ENCODE measurements at regions not wholly inside any gene's neighbourhood (a gene's known extent, or its start where the extent isn't known, plus 50 kb on each side); places are given as distances from the start of the nearest gene placed in this dataset.

DNA sequence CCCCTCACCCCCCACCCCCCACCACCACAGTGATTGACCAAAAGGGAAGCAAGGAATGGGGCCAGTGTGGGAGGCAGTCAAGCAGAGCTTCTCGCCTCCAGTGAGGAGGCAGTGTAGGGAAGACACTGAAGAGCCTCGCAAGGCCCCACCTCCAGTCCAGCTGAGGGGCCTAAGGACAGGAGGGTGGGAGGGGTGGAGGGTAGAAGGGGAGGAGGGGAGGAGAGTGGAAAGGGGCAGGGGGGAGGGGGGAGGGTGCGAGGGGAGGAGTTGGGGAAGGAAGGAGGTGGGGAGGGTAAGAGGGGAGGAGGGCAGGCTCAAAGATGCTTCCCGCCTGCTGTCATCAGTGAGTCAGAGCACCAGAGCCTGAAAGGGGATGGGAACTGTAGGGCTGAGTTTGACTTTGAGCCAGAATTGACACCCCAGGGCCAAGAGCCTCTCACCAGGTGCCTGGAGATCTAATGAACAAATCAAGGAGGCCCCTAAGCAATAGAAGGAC lies 786.2 kb downstream of the UQCRFS1 start:
- ChIA-PET CTCF (no interaction called here), POLR2A (no interaction called here)
- no peak overlapping the region for H3K4me3 Mint-ChIP-seq
- H3K4me1 Mint-ChIP-seq: no peaks in the 10 kb centered on the region
- Histone ChIP-seq H3K27ac (ENCODE audit: low read depth, low read length) (no peak overlapping the region), H3K9me3 (ENCODE audit: low read length) (no peaks in the 10 kb centered on the region), H3K36me3 (ENCODE audit: insufficient read depth, low read length) (no peaks in the 10 kb centered on the region), H3K4me1 (ENCODE audit: insufficient read depth, low read length) (no peaks in the 10 kb centered on the region), H3K4me3 (ENCODE audit: low read length) (no peak overlapping the region), H3K27me3 (ENCODE audit: insufficient read depth, low read length, poor library complexity, severe bottlenecking) (no peaks in the 10 kb centered on the region)
- H3K9me3 Mint-ChIP-seq: peaks cover 0 to 13% (median 0%) of the 10 kb centered on the region in 5 donors
- peaks cover 0 to 10% of the 10 kb centered on the region in 2 donors for H3K27me3 Mint-ChIP-seq
- DNase-seq: no peak
- H3K27ac Mint-ChIP-seq: no peak overlapping the region
- peaks cover 0 to under 1% (median 0%) of the 10 kb centered on the region in 3 donors for H3K36me3 Mint-ChIP-seq

DNA sequence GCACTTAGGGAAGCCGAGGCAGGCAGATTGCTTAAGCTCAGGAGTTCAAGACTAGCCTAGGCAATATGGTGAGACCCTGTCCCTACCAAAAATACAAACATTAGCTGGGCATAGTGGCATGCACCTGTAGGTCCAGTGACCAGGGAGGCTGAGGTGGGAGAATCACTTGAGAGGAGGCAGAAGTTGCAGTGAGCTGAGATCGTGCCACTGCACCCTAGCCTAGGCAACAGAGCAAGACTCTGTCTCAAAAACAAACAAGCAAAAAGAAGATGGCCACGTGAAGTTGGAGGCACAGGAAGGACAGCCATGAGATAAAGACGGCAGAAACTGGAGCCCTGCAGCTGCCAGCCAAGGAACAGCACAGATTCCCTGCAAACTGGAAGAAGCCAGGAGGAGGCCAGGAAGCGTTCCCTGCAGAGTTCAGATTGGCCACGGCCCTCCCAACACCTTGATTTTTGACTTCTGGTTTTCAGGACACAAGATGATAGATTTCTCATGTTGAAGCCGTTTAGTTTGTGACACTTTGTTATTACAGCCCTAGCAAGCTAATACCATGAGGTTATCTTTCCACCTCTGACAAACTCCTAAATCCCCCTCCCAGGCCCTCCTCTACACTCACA lies 786.7 kb downstream of the UQCRFS1 start:
- Mint-ChIP-seq H3K27ac (no peak overlapping the region), H3K4me3 (no peak overlapping the region), H3K4me1 (no peaks in the 10 kb centered on the region), H3K9me3 (peaks cover 0 to 18% (median 0%) of the 10 kb centered on the region in 5 donors), H3K27me3 (peaks cover 0 to 9% of the 10 kb centered on the region in 2 donors), H3K36me3 (peaks cover 0 to 2% (median 0%) of the 10 kb centered on the region in 3 donors)
- Histone ChIP-seq H3K27ac (ENCODE audit: low read depth, low read length) (no peak overlapping the region), H3K27me3 (ENCODE audit: insufficient read depth, low read length, poor library complexity, severe bottlenecking) (no peaks in the 10 kb centered on the region), H3K4me1 (ENCODE audit: insufficient read depth, low read length) (no peaks in the 10 kb centered on the region), H3K4me3 (ENCODE audit: low read length) (no peak overlapping the region), H3K9me3 (ENCODE audit: low read length) (no peaks in the 10 kb centered on the region), H3K36me3 (ENCODE audit: insufficient read depth, low read length) (no peaks in the 10 kb centered on the region)
- ChIA-PET POLR2A (no interaction called here), CTCF (no interaction called here)
- DNase-seq: no peak

DNA sequence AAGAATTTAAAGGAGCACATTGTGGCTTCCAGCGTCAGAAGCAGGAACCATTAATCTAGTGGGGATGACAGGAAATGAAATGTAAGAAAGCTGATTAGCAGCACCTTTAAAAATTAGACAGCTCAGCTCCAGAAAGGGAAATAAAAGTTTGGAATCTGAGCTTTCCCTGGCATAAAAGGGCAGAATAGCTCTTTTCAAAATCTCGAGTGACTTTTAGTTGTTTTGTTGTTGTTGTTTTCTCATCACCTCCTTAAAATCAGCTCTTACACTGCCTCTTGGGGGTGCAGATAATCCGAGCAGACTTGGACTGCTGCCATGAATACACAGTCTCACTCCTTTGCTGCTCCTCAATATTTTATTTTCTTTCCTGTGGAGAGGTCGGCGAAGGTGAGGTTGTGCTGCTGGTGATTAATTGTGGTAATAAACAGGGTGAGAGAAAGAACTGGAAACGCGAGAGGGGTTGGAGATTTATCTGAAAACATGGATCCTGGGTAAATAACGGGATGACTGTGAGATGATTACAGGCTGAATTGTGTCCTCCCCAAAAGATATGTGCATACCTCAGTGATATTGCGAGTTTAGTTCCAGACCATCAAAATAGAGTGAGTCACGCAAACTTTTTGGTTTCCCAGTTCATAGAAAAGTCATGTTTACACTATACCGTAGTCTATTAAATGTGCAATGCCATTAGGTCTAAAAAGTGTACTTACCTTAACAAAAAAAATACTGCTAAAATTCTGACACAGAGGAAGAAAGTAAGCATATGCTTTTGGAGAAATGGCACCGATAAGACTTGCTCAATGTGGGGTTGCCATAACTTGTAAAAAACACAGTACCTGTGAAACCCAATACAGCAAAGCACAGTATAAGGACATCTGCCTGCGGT lies 787.7 kb downstream of the UQCRFS1 start:
- ChIA-PET POLR2A (no interaction called here), CTCF (no interaction called here)
- peaks cover 0 to 9% of the 10 kb centered on the region in 2 donors for H3K27me3 Mint-ChIP-seq
- no peaks in the 10 kb centered on the region for H3K4me1 ChIP-seq (ENCODE audit: insufficient read depth, low read length)
- no peaks in the 10 kb centered on the region for H3K27me3 ChIP-seq (ENCODE audit: insufficient read depth, low read length, poor library complexity, severe bottlenecking)
- H3K9me3 ChIP-seq (ENCODE audit: low read length): no peaks in the 10 kb centered on the region
- H3K9me3 Mint-ChIP-seq: peaks cover 0 to 20% (median 0%) of the 10 kb centered on the region in 5 donors
- no peaks in the 10 kb centered on the region for H3K4me1 Mint-ChIP-seq
- H3K36me3 Mint-ChIP-seq: peaks cover 0 to 2% (median 0%) of the 10 kb centered on the region in 3 donors
- H3K36me3 ChIP-seq (ENCODE audit: insufficient read depth, low read length): no peaks in the 10 kb centered on the region
- no peak overlapping the region for H3K27ac Mint-ChIP-seq
- H3K4me3 ChIP-seq (ENCODE audit: low read length): no peak overlapping the region
- no peak overlapping the region for H3K4me3 Mint-ChIP-seq
- DNase-seq: no peak
- H3K27ac ChIP-seq (ENCODE audit: low read depth, low read length): no peak overlapping the region

DNA sequence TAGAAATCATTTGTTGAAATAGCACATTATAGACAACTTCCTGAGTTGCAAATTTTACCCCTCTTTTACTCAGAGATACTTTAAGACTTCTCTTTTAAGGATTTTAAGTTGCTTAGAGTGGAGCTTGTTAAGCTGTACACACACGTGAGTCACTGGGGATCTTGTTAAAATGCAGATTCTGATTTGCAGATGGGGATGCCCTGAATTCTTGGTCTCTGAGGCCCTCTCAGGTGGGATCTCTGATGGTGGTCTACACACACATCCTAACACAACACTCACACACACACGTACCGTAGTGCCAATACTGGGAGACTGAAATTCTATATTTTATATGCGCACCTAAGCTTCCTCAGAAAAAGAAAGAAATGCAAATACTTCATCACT lies 788.3 kb downstream of the UQCRFS1 start:
- no peak overlapping the region for H3K4me3 Mint-ChIP-seq
- ChIA-PET POLR2A (no interaction called here), CTCF (no interaction called here)

DNA sequence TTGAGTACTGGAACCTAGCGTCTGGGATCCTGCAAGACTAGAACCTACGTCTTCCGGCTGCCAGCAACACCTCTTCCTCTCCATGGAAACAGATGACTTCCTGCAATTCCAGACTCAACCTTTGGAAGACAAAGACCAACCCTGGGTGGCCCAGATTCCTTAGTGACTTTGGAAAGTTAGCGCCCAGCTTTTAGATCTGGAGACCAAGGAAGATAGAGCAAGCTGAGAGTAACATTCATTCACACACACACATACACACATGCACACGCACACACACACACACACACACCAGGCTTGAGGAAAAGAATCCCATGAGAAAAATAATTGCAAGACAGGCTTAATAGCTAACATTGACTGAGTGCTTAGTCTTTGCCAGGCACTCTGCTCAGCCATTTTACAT lies 788.9 kb downstream of the UQCRFS1 start:
- H3K4me3 Mint-ChIP-seq: no peak overlapping the region
- Histone ChIP-seq H3K27me3 (ENCODE audit: insufficient read depth, low read length, poor library complexity, severe bottlenecking) (no peaks in the 10 kb centered on the region), H3K36me3 (ENCODE audit: insufficient read depth, low read length) (no peaks in the 10 kb centered on the region), H3K9me3 (ENCODE audit: low read length) (no peaks in the 10 kb centered on the region), H3K27ac (ENCODE audit: low read depth, low read length) (no peak overlapping the region), H3K4me1 (ENCODE audit: insufficient read depth, low read length) (no peaks in the 10 kb centered on the region), H3K4me3 (ENCODE audit: low read length) (no peak overlapping the region)
- peaks cover 0 to 6% of the 10 kb centered on the region in 2 donors for H3K27me3 Mint-ChIP-seq
- POLR2A ChIA-PET: no interaction called here
- no peak for DNase-seq
- H3K9me3 Mint-ChIP-seq: peaks cover 0 to 17% (median 0%) of the 10 kb centered on the region in 5 donors
- CTCF ChIA-PET: no interaction called here
- no peaks in the 10 kb centered on the region for H3K4me1 Mint-ChIP-seq
- peaks cover 0 to 2% (median 0%) of the 10 kb centered on the region in 3 donors for H3K36me3 Mint-ChIP-seq
- no peak overlapping the region for H3K27ac Mint-ChIP-seq

More for the DNA sequence above, 788.3 kb downstream of the UQCRFS1 start:
- no peak for DNase-seq
- H3K27ac Mint-ChIP-seq: no peak overlapping the region
- Histone ChIP-seq H3K9me3 (ENCODE audit: low read length) (no peaks in the 10 kb centered on the region), H3K27me3 (ENCODE audit: insufficient read depth, low read length, poor library complexity, severe bottlenecking) (no peaks in the 10 kb centered on the region), H3K4me1 (ENCODE audit: insufficient read depth, low read length) (no peaks in the 10 kb centered on the region), H3K4me3 (ENCODE audit: low read length) (no peak overlapping the region), H3K27ac (ENCODE audit: low read depth, low read length) (no peak overlapping the region), H3K36me3 (ENCODE audit: insufficient read depth, low read length) (no peaks in the 10 kb centered on the region)
- H3K4me1 Mint-ChIP-seq: no peaks in the 10 kb centered on the region
- peaks cover 0 to 6% of the 10 kb centered on the region in 2 donors for H3K27me3 Mint-ChIP-seq
- peaks cover 0 to 17% (median 0%) of the 10 kb centered on the region in 5 donors for H3K9me3 Mint-ChIP-seq
- peaks cover 0 to 2% (median 0%) of the 10 kb centered on the region in 3 donors for H3K36me3 Mint-ChIP-seq

DNA sequence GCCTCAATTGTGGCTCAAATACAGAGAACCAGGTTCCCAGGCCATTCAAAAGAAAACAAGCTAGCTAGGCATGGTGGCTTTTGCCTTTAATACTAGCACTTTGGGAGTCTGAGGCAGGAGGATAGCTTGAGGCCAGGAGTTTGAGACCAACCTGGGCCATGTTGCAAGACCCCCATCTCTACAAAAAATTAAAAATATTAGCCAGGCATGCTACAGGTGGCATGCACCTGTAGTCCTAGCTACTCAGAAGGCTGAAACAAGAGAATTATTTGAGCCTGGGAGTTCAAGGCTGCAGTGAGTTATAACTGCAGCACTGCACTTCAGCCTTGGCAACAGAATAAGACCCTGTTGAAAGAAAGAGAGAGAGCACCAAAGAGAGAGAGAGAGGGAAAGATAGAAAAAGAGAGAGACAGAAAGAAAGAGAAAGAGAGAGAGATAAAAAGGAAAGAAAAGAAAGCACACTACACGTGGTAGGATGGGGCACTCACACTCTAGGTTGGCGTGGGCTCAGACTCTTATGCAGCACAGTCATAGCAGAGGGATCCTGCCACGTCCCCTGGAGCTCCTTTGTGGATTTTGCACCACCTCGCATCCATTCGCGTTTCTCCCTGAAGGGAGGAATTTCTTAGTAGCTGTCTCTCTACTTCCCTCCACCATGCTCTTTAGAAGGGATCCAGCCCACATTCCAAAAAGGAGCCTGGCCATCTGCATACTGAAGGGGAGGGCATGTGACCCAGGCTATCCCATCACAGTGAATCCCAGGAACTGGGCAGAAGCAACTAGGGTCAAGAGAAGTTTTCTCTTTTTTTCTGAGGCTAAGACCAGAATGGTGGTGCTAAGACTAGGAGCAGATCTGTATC lies 789.9 kb downstream of the UQCRFS1 start:
- H3K27me3 Mint-ChIP-seq: peaks cover 0 to 8% of the 10 kb centered on the region in 2 donors
- POLR2A ChIA-PET: no interaction called here
- Histone ChIP-seq H3K9me3 (ENCODE audit: low read length) (no peaks in the 10 kb centered on the region), H3K4me3 (ENCODE audit: low read length) (no peak overlapping the region), H3K27ac (ENCODE audit: low read depth, low read length) (no peak overlapping the region), H3K36me3 (ENCODE audit: insufficient read depth, low read length) (no peaks in the 10 kb centered on the region), H3K27me3 (ENCODE audit: insufficient read depth, low read length, poor library complexity, severe bottlenecking) (no peaks in the 10 kb centered on the region), H3K4me1 (ENCODE audit: insufficient read depth, low read length) (no peaks in the 10 kb centered on the region)
- DNase-seq: no peak
- no peaks in the 10 kb centered on the region for H3K4me1 Mint-ChIP-seq
- CTCF ChIA-PET: no interaction called here
- no peak overlapping the region for H3K27ac Mint-ChIP-seq
- H3K4me3 Mint-ChIP-seq: no peak overlapping the region
- peaks cover 0 to 17% (median 0%) of the 10 kb centered on the region in 5 donors for H3K9me3 Mint-ChIP-seq
- H3K36me3 Mint-ChIP-seq: peaks cover 0 to 2% (median 0%) of the 10 kb centered on the region in 3 donors

DNA sequence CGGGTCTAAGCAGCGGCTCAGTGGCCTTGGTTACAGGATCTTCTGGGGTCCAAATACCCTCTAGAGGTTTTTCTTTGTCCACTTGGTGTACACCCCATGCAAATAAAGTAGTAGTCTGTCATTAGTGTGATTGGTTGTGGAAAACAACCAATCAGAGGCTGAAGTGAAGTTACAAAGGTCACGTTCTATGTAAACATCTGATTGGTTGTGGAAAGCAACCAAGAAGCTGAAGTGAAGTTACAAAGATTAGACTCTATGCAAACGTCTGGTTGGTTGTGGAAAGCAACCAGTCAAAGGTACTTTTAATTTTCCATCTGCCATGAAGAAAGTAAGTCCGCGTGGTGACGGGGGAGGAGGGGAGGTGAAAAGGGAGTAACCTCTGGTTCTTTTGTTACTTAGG lies 790.9 kb downstream of the UQCRFS1 start:
- Mint-ChIP-seq H3K9me3 (peaks cover 0 to 17% (median 0%) of the 10 kb centered on the region in 5 donors), H3K27me3 (peaks cover 0 to 6% of the 10 kb centered on the region in 2 donors), H3K4me3 (no peak overlapping the region), H3K4me1 (no peaks in the 10 kb centered on the region), H3K27ac (no peak overlapping the region), H3K36me3 (peaks cover 0 to 2% (median 0%) of the 10 kb centered on the region in 3 donors)
- CTCF ChIA-PET: no interaction called here
- H3K4me3 ChIP-seq (ENCODE audit: low read length): no peak overlapping the region
- no peak for DNase-seq
- POLR2A ChIA-PET: no interaction called here
- H3K4me1 ChIP-seq (ENCODE audit: insufficient read depth, low read length): no peaks in the 10 kb centered on the region
- H3K9me3 ChIP-seq (ENCODE audit: low read length): no peaks in the 10 kb centered on the region
- H3K36me3 ChIP-seq (ENCODE audit: insufficient read depth, low read length): no peaks in the 10 kb centered on the region
- no peak overlapping the region for H3K27ac ChIP-seq (ENCODE audit: low read depth, low read length)
- no peaks in the 10 kb centered on the region for H3K27me3 ChIP-seq (ENCODE audit: insufficient read depth, low read length, poor library complexity, severe bottlenecking)

All from CD8-positive, alpha-beta memory T cell (primary cell).